GM18498 (cell line): ENCODE measurements at regions not wholly inside any gene's neighbourhood (a gene's known extent, or its start where the extent isn't known, plus 50 kb on each side); places are given as distances from the start of the nearest gene placed in this dataset.
"Not testable (repeated sequence)": the region's sequence is repeated elsewhere in the genome, so short reads cannot be mapped to it uniquely, and the experiment has no call there.

Source experiments
- ATAC-seq: cut with Tn5 transposase; IDR thresholded peaks from one replicate; pipeline ENCODE4 v1.9.1; 2021; ENCODE audit warnings: mild to moderate bottlenecking, moderate library complexity; ENCODE audit not compliant: unreplicated experiment

DNA sequence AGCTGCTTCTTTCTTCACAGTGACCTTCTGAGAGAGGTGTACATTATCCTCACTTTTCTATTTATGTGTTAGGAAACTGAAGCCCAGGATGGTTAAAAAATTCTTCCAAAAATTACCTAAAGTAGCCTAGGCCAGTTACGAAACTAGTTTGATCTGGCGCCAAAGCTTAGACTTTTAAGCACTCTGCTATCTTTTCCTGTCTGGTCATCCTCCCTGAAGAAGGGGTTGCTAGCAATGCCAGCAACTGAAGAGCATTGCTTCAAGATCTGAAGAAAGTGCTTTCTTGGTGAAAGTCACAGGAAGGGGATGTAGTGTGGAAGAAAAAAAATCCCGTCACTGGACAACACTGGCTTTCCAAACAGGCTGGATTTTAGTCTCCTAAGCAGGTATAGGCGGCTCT, 618.8 kb upstream of the GRM7 start:
- no peak for ATAC-seq

DNA sequence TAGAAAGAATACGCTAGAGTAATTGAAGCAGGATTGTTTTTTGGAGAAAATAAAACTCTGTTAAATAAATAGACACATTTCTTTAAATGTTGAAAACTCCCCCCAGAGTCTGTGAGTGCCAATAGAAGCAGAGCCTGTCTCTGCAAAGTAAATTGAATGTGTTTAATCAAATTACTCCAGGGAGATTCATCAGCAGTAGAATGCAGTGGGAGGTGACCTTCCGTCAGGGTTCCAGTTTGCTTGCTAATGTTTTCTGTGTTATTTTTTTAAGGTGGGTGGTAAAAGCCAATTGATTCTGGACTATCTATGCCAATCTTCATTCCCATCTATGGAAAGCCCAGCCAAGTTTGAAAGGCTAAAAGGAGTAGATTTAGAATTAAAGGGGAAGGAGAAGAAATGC, 612.4 kb upstream of the GRM7 start:
- ATAC-seq: no peak

DNA sequence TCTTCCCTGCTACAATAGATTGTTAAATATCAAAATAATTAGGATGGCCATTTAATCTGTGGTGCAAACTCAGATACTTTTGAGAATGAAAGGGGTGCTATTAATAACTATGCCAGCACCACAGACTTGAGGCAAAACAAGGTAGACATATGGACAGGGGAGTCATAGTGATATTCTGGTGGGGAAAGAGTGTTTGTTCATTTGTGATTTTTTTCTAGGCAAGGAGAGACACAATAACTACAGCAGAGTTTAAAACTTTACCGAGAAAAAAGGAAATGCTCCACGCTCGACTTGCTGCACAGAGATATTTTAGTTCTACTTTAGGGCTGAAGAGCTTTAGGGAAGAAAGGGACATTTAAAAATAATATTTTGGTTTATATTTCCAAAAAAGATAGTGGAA, 611.2 kb upstream of the GRM7 start:
- peak; percentile 47 for ATAC-seq

GRCh38 chr3:6250167-6250566, 610.7 kb upstream of the GRM7 start:
- ATAC-seq: peak; percentile 100

DNA sequence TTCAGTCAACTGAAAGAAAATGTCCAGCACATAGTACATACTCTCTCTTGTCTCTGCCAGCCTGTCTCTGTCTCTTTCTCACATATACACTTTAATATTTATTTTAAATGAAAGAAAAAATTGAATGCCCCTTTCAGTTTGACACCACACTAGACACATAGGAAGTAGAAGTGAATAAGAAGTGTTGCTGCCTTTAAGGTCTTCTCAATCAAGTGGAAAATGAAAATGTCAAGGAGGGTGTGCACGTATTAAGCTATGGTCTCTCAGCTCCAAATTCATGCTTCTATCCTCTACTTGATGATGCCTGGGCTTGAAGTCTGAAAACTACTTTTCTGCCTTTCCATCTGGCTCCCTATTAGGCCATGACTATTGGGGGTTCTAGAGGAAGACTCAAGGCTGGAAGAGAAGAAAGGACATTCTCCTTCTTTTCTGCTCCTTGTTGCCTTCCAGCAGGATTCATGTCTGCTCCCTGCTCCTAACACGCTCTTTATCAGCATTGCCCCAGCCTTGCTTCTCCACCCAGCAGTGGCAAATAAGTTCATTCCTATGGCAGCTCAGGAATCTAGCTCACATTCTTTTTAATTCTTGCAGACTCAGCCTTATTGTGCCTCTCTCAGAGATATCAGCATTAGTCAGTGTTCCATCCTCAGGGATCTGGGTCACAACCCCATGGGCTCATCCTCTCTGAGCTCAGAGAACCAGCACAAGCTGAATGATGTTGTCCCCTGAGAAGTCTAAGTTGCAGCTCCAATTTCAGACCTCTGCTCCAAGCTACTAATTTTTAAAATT, 609.1 kb upstream of the GRM7 start:
- no peak for ATAC-seq

GRCh38 chr3:6254490-6254889, 606.4 kb upstream of the GRM7 start:
- no peak for ATAC-seq

- ATAC-seq: no peak
Observed at GRCh38 chr3:6255229-6255628, 605.7 kb upstream of the GRM7 start.

DNA sequence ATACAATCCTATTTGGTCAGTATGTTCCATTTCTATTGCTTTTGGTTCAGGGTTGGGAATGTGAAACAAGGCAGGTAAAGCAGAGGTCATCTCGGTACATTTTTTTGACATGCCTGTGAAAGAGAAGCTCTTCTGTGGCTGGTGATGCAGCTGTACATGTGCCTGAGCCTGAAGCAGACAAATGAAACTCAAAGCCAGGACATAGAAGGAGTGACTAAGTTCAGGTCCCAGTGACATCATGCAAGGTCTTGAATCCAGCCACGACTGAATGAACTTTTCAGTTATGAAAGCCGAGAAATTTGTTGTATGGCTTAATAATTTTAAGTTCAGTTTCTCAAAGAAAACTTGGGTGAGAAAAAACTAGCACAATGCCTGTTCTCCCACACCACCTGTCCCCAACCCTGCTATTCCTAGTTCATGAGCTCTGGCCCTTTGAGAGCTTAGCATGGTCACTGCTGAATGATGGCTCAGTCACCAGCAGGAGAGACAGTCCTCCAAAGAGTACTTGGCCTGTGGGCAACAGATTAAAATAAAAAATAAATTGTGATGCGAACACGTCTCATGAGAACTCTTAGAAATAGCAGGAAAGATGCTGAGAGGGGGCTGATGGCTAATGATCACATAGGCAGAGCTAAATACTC, 600.2 kb upstream of the GRM7 start:
- peak; percentile 89 for ATAC-seq

GRCh38 chr3:6262010-6262409, 598.9 kb upstream of the GRM7 start:
- ATAC-seq: no peak

DNA sequence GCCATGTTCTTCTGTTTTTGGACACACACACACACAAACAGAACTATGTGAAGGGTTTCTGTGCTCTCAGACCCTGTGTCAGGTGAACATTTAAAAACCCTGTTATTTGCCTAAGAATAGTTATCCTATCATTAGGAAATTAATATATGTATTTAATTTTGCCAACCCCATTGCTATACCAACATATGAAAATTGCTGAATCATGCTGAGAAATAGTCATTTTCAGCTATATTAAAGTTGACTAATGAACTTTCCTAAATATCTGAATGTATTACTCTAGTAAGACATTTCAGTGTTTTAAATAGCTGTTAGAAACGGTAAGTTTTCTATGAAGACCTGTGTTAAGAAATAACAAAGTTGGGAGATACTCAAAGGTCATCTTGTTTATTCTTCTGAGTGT, 596.9 kb upstream of the GRM7 start:
- no peak for ATAC-seq

GRCh38 chr3:6264906-6265305, 596.0 kb upstream of the GRM7 start:
- no peak for ATAC-seq

DNA sequence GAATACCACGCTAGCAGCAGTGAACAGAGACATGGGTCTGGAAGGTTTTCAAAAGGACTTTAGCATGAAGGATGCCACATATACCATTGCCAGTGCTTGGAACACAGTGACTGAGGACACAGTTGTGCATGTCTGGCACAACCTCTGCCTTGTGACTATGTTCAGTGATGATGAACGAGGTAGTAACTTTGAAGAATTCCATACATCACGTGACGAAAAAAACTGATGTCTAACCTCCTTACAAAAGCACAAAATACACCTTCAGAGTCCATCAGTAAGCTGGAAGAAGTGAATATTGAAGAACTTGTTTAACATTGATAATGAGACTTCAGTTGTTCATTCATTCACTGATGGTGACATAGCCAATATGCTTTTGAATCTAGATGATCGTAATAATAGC, 594.8 kb upstream of the GRM7 start:
- ATAC-seq: no peak

DNA sequence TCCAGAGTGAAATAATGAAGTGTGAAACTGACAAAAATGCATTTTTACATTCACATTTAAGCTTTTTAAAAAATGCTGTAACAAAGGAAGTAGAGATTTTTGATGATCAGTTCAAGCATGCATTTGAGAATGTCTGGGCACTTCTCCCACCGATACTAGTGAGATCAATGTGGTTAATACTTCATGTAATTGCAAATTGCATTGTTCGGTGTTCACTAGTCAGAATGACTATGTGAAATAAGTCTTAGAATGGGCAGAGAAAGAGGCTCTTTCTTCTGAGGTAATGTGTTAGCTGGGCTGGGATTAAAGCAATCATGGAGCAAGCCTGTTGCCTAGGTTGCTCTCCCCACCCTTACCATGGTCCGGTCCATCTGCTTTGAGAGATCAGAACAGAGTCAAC, 587.0 kb upstream of the GRM7 start:
- ATAC-seq: no peak

- no peak for ATAC-seq
Observed at GRCh38 chr3:6281662-6282061, 579.3 kb upstream of the GRM7 start.

GRCh38 chr3:6282918-6283317, 578.0 kb upstream of the GRM7 start:
- no peak for ATAC-seq

DNA sequence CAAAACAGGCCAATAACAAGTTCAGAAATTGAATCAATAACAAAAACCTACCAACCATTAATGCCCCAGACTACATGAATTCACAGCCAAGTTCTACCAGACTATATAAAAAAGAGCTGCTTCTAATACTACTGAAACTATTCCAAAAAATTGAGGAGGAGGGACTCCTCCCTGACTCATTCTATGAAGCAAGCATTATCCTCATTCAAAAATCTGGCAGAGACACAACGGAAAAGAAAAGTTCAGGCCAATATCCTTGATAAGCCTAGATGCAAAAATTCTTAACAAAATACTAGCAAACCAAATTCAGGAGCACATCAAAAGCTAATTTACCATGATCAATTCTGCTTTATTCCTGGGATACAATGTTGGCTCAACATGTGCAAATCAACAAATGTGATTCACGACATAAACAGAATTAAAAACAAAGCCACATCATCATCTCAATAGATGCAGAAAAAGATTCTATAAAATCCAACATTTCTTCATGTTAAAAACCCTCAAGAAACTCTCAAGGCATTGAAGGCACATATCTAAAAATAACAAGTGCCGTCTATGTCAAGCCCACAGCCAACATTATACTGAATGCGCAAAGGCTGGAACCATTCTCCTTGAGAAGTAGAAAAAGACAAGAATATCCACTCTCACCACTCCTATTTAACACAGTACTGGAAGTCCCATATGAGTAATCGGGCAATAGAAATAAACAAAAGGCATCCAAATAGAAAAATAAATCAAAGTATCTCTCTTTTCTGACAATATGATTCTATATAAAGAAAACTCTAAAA, 573.6 kb upstream of the GRM7 start:
- ATAC-seq: no peak

- no peak for ATAC-seq
Observed at GRCh38 chr3:6301626-6302025, 559.3 kb upstream of the GRM7 start.

GRCh38 chr3:6315906-6316305, 545.0 kb upstream of the GRM7 start:
- no peak for ATAC-seq

DNA sequence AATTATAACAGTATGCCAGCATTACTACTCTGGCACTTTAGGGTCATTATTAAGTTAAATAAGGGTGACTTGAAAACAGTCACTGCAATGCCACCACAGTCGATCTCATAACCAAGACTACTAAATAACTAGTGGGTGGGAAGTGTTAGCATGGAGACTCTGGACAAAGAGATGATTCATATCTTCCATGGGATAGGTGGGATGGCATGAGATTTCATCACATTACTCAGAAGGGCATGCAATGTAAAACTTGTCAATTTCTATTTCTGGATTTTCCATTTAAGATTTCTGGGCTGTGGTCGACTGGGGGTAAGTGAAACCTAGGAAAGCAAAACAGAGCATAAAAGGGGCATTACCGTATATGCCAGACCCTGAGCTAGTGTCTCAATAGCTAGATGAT, 538.9 kb upstream of the GRM7 start:
- ATAC-seq: no peak

GRCh38 chr3:6326771-6327170, 534.1 kb upstream of the GRM7 start:
- no peak for ATAC-seq

DNA sequence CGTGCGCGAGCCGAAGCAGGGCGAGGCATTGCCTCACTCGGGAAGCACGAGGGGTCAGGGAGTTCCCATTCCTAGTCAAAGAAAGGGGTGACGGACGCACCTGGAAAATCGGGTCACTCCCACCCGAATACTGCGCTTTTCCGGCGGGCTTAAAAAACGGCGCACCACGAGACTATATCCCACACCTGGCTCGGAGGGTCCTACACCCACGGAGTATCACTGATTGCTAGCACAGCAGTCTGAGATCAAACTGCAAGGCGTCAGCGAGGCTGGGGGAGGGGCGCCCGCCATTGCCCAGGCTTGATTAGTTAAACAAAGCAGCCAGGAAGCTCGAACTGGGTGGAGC, 520.0 kb upstream of the GRM7 start:
- ATAC-seq: not testable (repeated sequence)

DNA sequence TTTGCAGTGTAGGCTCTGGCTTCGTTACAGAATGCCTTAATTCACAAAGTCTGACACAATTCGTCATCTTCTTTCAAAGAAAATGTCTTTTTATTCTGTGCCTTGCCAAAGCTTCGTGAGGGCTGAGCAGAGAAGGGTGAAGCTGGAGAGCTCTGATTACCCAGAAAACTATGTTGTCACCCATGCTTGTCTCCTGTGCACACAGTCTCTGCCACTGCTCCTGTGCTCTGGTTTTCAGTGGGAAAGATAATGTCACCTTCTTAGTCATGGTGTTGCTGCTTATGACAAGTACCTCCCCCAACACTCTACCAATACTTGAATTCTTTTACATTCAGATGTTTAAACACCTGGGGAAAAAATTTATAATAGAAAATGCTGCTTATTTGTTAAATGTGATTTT, 509.2 kb upstream of the GRM7 start:
- no peak for ATAC-seq
